ENCODE measurements at regions not wholly inside any gene's neighbourhood (a gene's known extent, or its start where the extent isn't known, plus 50 kb on each side); places are given as distances from the start of the nearest gene placed in this dataset.

DNA sequence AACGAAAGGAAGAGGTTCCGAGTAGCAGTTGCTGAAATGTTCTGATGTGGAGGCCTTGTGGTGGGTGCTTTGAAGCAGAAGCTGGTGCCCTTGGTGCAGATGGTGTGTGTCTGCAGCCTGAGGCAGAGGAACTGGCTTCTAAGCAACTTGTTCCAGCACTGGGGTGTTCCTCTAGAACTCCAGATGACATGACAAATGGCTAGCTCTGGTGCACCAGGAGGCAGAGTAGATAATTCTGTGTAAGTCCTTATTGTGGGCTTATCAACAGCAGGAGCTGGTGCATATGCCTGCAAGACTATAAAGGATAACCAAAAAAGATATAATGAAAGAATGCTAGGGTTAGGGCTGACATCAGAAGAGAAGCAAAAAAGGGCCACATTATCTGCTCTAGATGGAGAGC lies 76.5 kb downstream of the ARL5B start:
- no peaks in the 10 kb centered on the region for H3K27me3 ChIP-seq (ENCODE audit: control insufficient read depth, insufficient read depth, low read length)
- no peak for DNase-seq (ENCODE audit: low read depth)
- TF ChIP-seq, protein P1, sequence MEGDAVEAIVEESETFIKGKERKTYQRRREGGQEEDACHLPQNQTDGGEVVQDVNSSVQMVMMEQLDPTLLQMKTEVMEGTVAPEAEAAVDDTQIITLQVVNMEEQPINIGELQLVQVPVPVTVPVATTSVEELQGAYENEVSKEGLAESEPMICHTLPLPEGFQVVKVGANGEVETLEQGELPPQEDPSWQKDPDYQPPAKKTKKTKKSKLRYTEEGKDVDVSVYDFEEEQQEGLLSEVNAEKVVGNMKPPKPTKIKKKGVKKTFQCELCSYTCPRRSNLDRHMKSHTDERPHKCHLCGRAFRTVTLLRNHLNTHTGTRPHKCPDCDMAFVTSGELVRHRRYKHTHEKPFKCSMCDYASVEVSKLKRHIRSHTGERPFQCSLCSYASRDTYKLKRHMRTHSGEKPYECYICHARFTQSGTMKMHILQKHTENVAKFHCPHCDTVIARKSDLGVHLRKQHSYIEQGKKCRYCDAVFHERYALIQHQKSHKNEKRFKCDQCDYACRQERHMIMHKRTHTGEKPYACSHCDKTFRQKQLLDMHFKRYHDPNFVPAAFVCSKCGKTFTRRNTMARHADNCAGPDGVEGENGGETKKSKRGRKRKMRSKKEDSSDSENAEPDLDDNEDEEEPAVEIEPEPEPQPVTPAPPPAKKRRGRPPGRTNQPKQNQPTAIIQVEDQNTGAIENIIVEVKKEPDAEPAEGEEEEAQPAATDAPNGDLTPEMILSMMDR (IDR thresholded peaks at IDR 0.05; ENCODE audit: insufficient read depth, low read depth, low read length): no peak
- no peaks in the 10 kb centered on the region for H3K36me3 ChIP-seq (ENCODE audit: control insufficient read depth, insufficient read depth, low read length)
- ChIA-PET CTCF (no interaction called here), POLR2A (no interaction called here)
- H3K4me3 ChIP-seq (ENCODE audit: low read depth, low read length): no peak overlapping the region

DNA sequence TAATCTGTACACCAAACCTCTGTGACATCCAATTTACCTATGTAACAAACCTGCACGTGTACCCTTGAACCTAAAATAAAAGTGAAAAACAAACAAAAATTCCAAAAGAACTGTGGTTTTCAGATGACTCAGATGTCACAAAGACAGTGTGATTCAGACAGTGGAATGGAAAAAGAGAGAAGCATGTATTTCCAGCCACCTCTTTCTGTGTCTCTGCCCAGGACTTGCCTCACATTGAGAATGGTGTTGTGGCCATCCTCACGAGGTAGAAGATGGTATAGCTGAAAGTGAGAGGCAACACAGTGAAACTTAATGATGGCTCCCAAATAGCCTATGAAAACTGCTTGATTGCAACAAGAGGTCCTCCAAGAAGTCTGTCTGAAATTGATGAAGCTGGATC lies 78.0 kb downstream of the ARL5B start:
- POLR2A ChIA-PET: no interaction called here
- Histone ChIP-seq H3K36me3 (ENCODE audit: control insufficient read depth, insufficient read depth, low read length) (no peaks in the 10 kb centered on the region), H3K4me3 (ENCODE audit: low read depth, low read length) (no peak overlapping the region), H3K27me3 (ENCODE audit: control insufficient read depth, insufficient read depth, low read length) (no peaks in the 10 kb centered on the region)
- DNase-seq (ENCODE audit: low read depth): no peak
- TF ChIP-seq, protein P1 (IDR thresholded peaks at IDR 0.05; ENCODE audit: insufficient read depth, low read depth, low read length): no peak
- CTCF ChIA-PET: no interaction called here

DNA sequence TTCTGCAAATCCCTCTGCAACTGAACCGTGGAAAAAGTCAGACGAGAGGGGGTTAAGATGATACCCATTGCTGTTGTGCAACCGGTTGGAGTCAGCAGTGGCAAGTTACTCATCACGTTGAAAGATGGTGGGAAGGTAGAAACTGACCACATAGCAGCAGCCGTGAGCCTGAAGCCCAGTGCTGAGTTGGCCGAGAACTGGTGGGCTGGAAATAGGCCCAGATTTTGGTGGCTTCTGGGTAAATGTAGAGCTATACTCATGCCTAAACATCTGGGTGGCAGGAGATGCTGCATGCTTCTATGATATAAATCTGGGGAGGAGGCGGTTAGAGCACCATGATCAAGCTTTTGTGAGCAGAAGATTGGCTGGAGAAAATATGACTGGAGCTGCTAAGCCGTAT lies 78.6 kb downstream of the ARL5B start:
- Histone ChIP-seq H3K4me3 (ENCODE audit: low read depth, low read length) (no peak overlapping the region), H3K27me3 (ENCODE audit: control insufficient read depth, insufficient read depth, low read length) (no peaks in the 10 kb centered on the region), H3K36me3 (ENCODE audit: control insufficient read depth, insufficient read depth, low read length) (no peaks in the 10 kb centered on the region)
- TF ChIP-seq, protein P1 (IDR thresholded peaks at IDR 0.05; ENCODE audit: insufficient read depth, low read depth, low read length): no peak
- POLR2A ChIA-PET: no interaction called here
- CTCF ChIA-PET: no interaction called here
- peak; percentile 83 for DNase-seq (ENCODE audit: low read depth)

DNA sequence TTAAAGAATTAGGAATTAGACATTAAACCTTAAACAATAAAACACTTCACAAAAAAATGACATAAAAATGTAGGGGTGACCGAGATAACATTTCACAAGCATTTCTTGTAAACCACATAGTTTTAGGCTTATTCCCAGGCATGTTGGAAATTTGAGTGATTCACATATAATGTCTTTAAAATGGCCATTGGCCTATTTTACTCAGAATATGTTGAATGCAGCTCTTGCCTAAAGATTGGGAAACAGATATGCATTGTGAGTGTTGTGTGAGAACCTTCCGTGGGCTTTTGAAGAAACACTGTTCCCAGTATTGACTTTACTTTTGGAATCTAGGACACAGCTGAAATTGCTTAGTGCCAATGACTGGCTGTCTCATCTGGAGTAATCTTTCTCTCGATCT lies 79.6 kb downstream of the ARL5B start:
- H3K36me3 ChIP-seq (ENCODE audit: control insufficient read depth, insufficient read depth, low read length): no peaks in the 10 kb centered on the region
- H3K27me3 ChIP-seq (ENCODE audit: control insufficient read depth, insufficient read depth, low read length): no peaks in the 10 kb centered on the region
- H3K4me3 ChIP-seq (ENCODE audit: low read depth, low read length): no peak overlapping the region
- TF ChIP-seq, protein P1 (IDR thresholded peaks at IDR 0.05; ENCODE audit: insufficient read depth, low read depth, low read length): no peak
- DNase-seq (ENCODE audit: low read depth): peak; percentile 79
- POLR2A ChIA-PET: no interaction called here
- CTCF ChIA-PET: no interaction called here

DNA sequence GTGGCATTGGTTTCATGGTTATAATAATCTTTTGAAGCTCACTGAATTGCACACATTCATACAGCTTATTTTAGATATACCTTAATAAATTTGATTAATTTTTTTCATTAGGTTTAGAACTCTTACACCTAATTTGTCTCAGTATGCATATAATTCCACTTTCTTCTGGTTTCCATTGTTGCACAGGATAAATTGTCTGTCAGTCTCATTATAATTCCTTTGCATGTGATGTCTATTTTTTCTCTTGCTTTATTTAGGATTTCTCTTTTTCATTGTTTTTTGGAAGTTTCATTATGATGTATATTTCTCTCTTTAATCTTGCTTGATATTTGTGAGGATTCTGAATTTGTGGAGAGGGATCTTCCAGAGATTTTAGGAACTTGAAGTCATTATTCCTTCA lies 84.7 kb downstream of the ARL5B start:
- no peak overlapping the region for H3K4me3 ChIP-seq (ENCODE audit: low read depth, low read length)

More for the DNA sequence above, 84.7 kb downstream of the ARL5B start:
- TF ChIP-seq, protein P1 (IDR thresholded peaks at IDR 0.05; ENCODE audit: insufficient read depth, low read depth, low read length): no peak
- no peaks in the 10 kb centered on the region for H3K27me3 ChIP-seq (ENCODE audit: control insufficient read depth, insufficient read depth, low read length)
- ChIA-PET CTCF (no interaction called here), POLR2A (no interaction called here)
- no peaks in the 10 kb centered on the region for H3K36me3 ChIP-seq (ENCODE audit: control insufficient read depth, insufficient read depth, low read length)
- no peak for DNase-seq (ENCODE audit: low read depth)

Measured in BJ (cell line).